ENCODE measurements at regions not wholly inside any gene's neighbourhood (a gene's known extent, or its start where the extent isn't known, plus 50 kb on each side); places are given as distances from the start of the nearest gene placed in this dataset.

DNA sequence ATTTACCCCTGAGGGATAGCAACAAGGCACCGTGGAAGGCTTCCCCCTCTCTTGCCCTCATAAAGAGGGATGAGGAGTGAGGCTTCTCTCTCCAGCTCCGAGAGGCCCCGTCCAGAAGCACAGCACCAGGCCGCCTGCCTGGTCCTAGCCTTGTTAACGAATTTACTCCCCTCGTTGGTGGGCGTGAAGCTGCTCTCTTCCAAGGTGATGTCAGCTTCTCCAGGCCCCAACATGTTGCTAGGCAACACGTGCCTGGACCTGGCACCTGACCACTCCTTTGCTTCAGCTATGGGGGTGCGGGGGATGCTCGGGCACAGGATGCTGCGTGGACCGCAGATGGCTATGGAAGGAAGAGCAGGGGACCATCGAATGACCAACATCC is 135.2 kb upstream of the MGMT start:
- TF ChIP-seq, protein P1, sequence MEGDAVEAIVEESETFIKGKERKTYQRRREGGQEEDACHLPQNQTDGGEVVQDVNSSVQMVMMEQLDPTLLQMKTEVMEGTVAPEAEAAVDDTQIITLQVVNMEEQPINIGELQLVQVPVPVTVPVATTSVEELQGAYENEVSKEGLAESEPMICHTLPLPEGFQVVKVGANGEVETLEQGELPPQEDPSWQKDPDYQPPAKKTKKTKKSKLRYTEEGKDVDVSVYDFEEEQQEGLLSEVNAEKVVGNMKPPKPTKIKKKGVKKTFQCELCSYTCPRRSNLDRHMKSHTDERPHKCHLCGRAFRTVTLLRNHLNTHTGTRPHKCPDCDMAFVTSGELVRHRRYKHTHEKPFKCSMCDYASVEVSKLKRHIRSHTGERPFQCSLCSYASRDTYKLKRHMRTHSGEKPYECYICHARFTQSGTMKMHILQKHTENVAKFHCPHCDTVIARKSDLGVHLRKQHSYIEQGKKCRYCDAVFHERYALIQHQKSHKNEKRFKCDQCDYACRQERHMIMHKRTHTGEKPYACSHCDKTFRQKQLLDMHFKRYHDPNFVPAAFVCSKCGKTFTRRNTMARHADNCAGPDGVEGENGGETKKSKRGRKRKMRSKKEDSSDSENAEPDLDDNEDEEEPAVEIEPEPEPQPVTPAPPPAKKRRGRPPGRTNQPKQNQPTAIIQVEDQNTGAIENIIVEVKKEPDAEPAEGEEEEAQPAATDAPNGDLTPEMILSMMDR (IDR thresholded peaks at IDR 0.05), result no peak
- TF ChIP-seq POLR2AphosphoS5 (IDR thresholded peaks at IDR 0.05; ENCODE audit: insufficient read depth in 1 of 2, low read depth in 1 of 2) (no peak), POLR2A (IDR thresholded peaks at IDR 0.05) (no peak)
